Tibial nerve (tissue), 4 donors: ENCODE measurements at regions not wholly inside any gene's neighbourhood (a gene's known extent, or its start where the extent isn't known, plus 50 kb on each side); places are given as distances from the start of the nearest gene placed in this dataset.

Source experiments
- DNase-seq, 2 donors: peaks; one replicate each; pipeline ENCODE4 v3.0.0-alpha.2; 2019; ENCODE audit warnings: low spot score in 2 of 2
- H3K27ac ChIP-seq, 4 donors: fragments of 200-600 bp; sonication (generic) in 3 of 4; one replicate each; pipeline ENCODE4 v1.5.1; 2017 to 2019; ENCODE audit warnings: mild to moderate bottlenecking in 1 of 4
- H3K27me3 ChIP-seq, 2 donors: fragments of 200-600 bp; sonication (generic) in 1 of 2; one replicate each; pipeline versions ENCODE4 v1.5.1 to v1.6.0; 2017 to 2019
- H3K36me3 ChIP-seq, 3 donors: fragments of 200-600 bp; sonication (generic); one replicate each; pipeline ENCODE4 v1.5.1; 2018 to 2019
- H3K4me1 ChIP-seq, 4 donors: fragments of 200-600 bp; sonication (generic) in 3 of 4; one replicate each; pipeline ENCODE4 v1.5.1; 2017 to 2019
- H3K4me3 ChIP-seq, 4 donors: fragments of 200-600 bp; sonication (generic) in 3 of 4; one replicate each; pipeline ENCODE4 v1.5.1; 2017 to 2019; ENCODE audit warnings: mild to moderate bottlenecking in 1 of 4, moderate library complexity in 1 of 4
- H3K9me3 ChIP-seq, 4 donors: fragments of 200-600 bp; sonication (generic) in 3 of 4; one replicate each; pipeline ENCODE4 v1.5.1; 2017 to 2019
- CTCF ChIP-seq, 5 experiments: fragments of 200-600 bp in 3 of 5; fragments of 450-650 bp in 2 of 5; sonication (generic) in 3 of 5; IDR thresholded peaks; one replicate each; pipeline ENCODE4 v1.5.1; 2016 to 2019; ENCODE audit warnings: antibody characterized with exemption in 5 of 5, mild to moderate bottlenecking in 3 of 5, moderate library complexity in 2 of 5
- EP300 ChIP-seq, 2 donors: sonication (generic); formaldehyde crosslinking; IDR thresholded peaks; one replicate each; pipeline ENCODE4 v1.6.1; 2017; ENCODE audit warnings: antibody characterized with exemption in 2 of 2, mild to moderate bottlenecking in 1 of 2
- POLR2A ChIP-seq, 2 donors: fragments of 450-650 bp; IDR thresholded peaks; one replicate each; pipeline ENCODE4 v1.6.1; 2017; ENCODE audit warnings: antibody characterized with exemption in 2 of 2, mild to moderate bottlenecking in 2 of 2, moderate library complexity in 2 of 2
- WGBS, 2 donors: methylation state at CpG; one replicate each; pipeline ENCODE4 v1.1.5; 2018; 5-methylcytosine and 5-hydroxymethylcytosine counted together

DNA sequence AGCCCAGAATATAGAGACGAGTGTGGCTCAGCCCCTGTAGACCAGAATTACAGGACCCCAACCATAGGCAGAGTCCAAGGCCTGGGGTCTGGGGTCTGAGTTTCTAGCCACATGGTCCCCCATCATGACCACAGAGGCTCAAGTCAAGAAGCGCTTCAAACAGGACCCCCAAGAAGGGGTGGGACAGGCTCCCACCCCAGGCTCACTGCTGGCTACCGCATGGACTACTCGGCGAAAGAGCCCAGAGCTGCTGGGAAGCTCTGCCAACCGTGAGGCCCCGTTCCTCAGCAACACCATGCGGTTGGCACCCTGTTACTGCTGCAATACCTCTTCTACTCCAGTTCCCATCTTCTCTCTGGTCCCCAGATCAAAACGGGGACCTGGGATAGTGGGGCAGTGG lies 254.8 kb downstream of the TEX29 start:
- Histone ChIP-seq H3K4me1 (no peaks in the 10 kb centered on the region), H3K27ac (no peak overlapping the region), H3K36me3 (no peaks in the 10 kb centered on the region), H3K9me3 (peaks cover 0 to 35% (median 0%) of the 10 kb centered on the region in 4 donors), H3K4me3 (no peak overlapping the region), H3K27me3 (no peaks in the 10 kb centered on the region)
- no peak for TF ChIP-seq POLR2A (IDR thresholded peaks at IDR 0.05)
- TF ChIP-seq EP300 (IDR thresholded peaks at IDR 0.05): no peak
- TF ChIP-seq CTCF (IDR thresholded peaks at IDR 0.05): no peak
- 91 to 94% methylated on average over 9 of the region's 9 CpGs for WGBS, 2 donors
- no peak for DNase-seq

- Histone ChIP-seq H3K27me3 (no peaks in the 10 kb centered on the region), H3K4me1 (no peaks in the 10 kb centered on the region)
Observed at GRCh38 chr13:111575719-111576118, 255.3 kb downstream of the TEX29 start.

GRCh38 chr13:111577208-111577828 lies 256.9 kb downstream of the TEX29 start:
- DNase-seq: no peak
- WGBS, 2 donors: 75 to 77% methylated on average over 9 of the region's 9 CpGs
- no peak for TF ChIP-seq POLR2A (IDR thresholded peaks at IDR 0.05)
- no peak for TF ChIP-seq CTCF (IDR thresholded peaks at IDR 0.05)
- no peak for TF ChIP-seq EP300 (IDR thresholded peaks at IDR 0.05)
- no peak overlapping the region for H3K4me3 ChIP-seq
- no peaks in the 10 kb centered on the region for H3K4me1 ChIP-seq
- H3K27ac ChIP-seq: no peak overlapping the region
- H3K27me3 ChIP-seq: no peaks in the 10 kb centered on the region
- no peaks in the 10 kb centered on the region for H3K36me3 ChIP-seq
- peaks cover 0 to 43% (median 0%) of the 10 kb centered on the region in 4 donors for H3K9me3 ChIP-seq

More at GRCh38 chr13:111575719-111576118, 255.3 kb downstream of the TEX29 start:
- H3K36me3 ChIP-seq: no peaks in the 10 kb centered on the region
- no peak overlapping the region for H3K4me3 ChIP-seq
- H3K27ac ChIP-seq: no peak overlapping the region
- DNase-seq: no peak
- WGBS, 2 donors: 28 to 59% methylated on average over 5 of the region's 5 CpGs
- H3K9me3 ChIP-seq: peaks cover 0 to 39% (median 0%) of the 10 kb centered on the region in 4 donors
- no peak for TF ChIP-seq EP300 (IDR thresholded peaks at IDR 0.05)
- TF ChIP-seq POLR2A (IDR thresholded peaks at IDR 0.05): no peak
- no peak for TF ChIP-seq CTCF (IDR thresholded peaks at IDR 0.05)

DNA sequence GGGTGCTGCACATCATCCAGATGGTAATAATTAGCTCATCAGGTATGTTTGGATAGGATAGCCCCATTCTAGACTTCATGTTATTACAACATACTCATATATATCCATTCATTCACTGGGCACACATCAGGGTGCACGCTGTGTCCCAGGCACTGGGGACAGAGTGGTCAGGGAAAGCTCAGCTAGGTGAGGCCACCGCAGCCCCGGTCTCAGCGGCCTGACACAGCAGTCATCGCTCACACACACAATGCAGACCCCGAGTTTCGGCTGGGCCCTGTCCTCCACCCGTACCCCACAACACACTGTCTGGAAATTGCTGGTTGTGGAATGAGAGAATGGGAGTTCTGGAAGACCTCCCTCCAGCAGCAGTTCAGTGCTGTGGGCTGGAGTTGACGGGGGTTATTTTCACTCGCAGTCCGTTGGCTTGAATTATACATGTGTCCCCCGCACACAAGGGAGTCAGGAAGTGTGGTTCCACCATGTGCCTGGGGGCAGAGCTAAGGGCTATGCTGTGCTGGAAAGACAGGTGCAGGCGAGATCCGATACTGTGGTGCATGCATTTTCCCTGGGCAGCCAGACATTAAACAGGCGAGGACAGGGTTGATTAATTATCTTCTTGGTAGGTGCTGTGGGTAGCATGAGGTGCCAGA lies 257.6 kb downstream of the TEX29 start:
- Histone ChIP-seq H3K9me3 (peaks cover 0 to 40% (median 0%) of the 10 kb centered on the region in 4 donors), H3K4me3 (no peak overlapping the region), H3K4me1 (no peaks in the 10 kb centered on the region), H3K27me3 (no peaks in the 10 kb centered on the region), H3K27ac (no peak overlapping the region), H3K36me3 (no peaks in the 10 kb centered on the region)
- DNase-seq: no peak
- TF ChIP-seq POLR2A (IDR thresholded peaks at IDR 0.05) (no peak), EP300 (IDR thresholded peaks at IDR 0.05) (no peak), CTCF (IDR thresholded peaks at IDR 0.05) (no peak)
- 82 to 90% methylated on average over 15 of the region's 15 CpGs for WGBS, 2 donors

DNA sequence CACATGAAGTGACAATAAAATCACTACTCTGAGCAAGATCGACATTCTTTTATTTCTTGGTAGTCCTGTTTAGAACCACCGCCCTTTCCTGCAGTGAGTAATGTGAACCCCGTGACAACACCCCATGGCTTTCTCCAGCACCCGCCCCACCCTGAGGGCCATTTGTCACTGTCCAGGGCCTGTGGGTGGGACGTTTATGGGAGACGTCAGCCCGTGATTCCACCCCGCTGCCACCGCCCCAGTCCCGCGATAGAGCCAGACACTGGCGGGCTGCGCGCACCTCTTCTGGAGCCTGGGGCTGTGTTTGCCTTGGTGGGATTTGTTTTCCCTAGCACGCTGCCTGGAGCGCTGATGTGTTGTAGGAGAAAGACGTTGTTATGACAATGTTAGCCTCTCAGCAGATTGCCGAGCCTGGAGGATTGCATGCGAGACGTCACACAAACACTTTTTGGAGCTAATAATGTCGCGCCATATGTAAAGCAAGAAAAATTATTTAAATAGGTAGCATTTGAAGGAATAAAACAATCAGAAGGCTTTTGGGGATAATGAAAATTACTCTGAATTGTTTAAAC lies 263.7 kb downstream of the TEX29 start:
- whole genome bisulfite sequencing, 2 donors: 80 to 85% methylated on average over 22 of the region's 22 CpGs
- Histone ChIP-seq H3K4me3 (no peak overlapping the region), H3K36me3 (no peaks in the 10 kb centered on the region), H3K9me3 (peaks cover 0 to 19% (median 0%) of the 10 kb centered on the region in 4 donors), H3K27me3 (no peaks in the 10 kb centered on the region), H3K4me1 (no peaks in the 10 kb centered on the region), H3K27ac (no peak overlapping the region)
- no peak for DNase-seq
- TF ChIP-seq POLR2A (IDR thresholded peaks at IDR 0.05) (no peak), EP300 (IDR thresholded peaks at IDR 0.05) (no peak), CTCF (IDR thresholded peaks at IDR 0.05) (no peak)
